Epithelial cell of proximal tubule (primary cell): ENCODE measurements at regions not wholly inside any gene's neighbourhood (a gene's known extent, or its start where the extent isn't known, plus 50 kb on each side); places are given as distances from the start of the nearest gene placed in this dataset.
A peak's percentile ranks its signal among the peaks of the same experiment; 100 is the strongest.

Experiments used
- DNase-seq: peaks from one replicate; pipeline ENCODE4 v3.0.0-alpha.2; 2011; ENCODE audit warnings: low read depth
- H3K4me3 ChIP-seq: 2 replicates; pipeline ENCODE4 v1.5.1; 2011; ENCODE audit warnings: low read depth, mild to moderate bottlenecking, low read length
- CTCF ChIP-seq: conservative IDR thresholded peaks from 2 replicates; pipeline ENCODE4 v1.5.1; 2012; ENCODE audit warnings: low read depth, mild to moderate bottlenecking, low read length

DNA sequence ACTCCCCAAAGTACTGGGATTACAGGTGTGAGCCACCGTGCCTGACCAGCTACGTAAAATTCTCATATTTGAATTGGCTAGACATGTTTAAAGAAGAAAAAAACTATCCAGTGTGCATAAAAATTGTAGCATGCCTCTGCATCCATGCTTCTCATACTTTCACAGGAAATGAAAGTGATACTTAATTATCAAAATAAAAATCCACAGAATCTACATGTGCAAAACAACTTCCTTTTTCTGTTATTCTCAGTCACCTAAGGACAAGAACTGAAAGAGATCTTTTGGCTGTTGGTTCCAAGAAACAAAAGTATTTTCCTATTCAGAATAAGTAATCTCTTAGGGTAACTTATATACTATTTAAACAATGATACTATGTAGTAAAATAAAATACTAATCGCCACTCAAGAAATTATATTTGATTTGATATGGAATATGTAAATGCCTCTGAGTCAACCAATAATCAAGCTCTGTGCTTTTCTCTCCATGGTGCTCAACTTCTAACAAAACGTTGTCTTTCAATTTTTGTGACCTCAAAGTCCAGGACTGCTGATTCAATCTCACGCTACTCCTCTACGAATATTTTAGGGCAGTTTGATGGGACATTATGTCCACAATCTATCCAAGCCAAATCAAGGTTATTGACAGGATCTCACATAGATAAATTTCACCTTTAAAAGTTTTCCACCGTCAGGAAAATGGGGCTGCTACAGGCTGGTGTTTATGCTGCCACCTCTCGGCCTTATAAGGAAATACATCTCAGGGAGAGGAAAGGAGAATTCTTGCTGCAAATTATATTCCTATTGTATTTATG is 102.7 kb downstream of the ZNF281 start:
- TF ChIP-seq CTCF = peak; percentile 86
- no peak for DNase-seq
- no peak overlapping the region for H3K4me3 ChIP-seq

DNA sequence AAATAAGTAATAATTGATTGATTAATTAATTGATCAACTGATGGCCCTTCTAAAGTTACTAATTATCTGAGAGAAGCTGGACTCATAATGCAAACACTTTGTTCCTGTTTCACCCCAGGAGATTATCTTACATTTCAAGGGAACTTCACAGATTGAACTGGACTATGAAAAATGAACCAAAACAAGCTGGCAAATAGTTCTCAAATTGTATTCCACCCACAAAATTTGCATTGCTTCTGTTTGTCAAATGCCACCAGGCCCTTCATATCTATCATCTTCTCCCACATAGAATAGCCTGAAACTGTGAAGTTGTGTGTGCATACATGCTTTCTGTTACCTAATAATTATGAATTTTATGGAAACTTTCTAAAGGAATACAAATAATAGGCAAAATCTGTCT is 104.0 kb downstream of the ZNF281 start:
- TF ChIP-seq CTCF = no peak
- H3K4me3 ChIP-seq = no peak overlapping the region
- DNase-seq = no peak

DNA sequence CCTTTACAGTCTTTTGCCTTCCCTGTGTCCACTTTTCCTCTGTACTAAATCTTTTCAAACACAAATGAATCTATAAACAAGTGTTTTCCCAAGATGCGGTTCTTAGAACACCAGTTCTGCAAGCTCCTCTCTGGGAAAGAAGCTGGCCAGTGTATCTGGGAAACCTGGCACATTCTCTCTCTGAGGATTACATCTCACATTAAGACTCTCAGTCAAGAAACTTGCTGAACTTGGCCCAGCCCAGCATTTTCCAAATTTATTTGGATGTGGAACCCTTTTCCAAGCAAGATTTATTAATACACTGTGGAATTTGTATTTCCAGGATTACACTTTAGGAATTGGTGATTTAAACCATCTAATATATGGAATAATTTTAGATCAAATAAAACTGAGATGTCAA is 105.7 kb downstream of the ZNF281 start:
- no peak overlapping the region for H3K4me3 ChIP-seq
- TF ChIP-seq CTCF = no peak
- DNase-seq = no peak

- TF ChIP-seq CTCF = no peak
- no peak for DNase-seq
- peak overlapping the region; percentile 53 for H3K4me3 ChIP-seq
Measured at GRCh38 chr1:200302921-200303290, 106.9 kb downstream of the ZNF281 start.

DNA sequence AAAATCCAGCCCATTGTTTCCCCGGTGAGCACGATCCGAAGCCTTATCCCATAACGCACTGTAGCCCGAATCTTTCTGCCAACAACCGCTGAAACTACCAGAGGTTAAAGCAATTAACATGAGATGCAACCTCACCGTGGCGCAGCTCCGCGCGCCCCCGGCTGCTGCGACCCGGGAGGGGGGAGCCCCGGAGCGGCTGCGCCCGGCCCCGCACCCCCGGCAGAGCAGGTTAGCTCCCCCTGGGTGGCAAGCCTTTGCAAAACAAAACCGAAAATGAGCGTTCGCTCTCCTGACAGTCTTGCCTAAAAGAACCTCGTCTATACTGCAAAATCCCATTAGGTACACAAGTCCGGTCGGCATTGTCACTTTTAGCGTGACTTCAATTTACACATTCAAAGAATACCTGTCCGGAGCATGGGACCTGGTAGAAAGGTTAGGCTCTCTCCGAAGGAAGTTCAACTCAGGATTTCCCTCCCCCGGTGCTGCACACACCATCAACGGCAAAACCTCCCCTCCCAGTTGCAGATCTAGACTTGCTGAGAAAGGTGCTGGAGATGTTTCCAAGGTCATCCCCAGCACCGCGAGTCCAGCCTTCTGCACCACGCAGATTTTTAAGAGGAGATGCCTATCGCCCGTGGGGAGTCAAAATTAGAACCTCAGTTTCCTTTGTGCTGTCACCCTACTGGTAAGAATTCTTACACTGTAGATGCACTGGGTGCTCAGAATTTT is 107.5 kb downstream of the ZNF281 start:
- no peak for DNase-seq
- TF ChIP-seq CTCF = no peak
- H3K4me3 ChIP-seq = peak overlapping the region; percentile 53

- DNase-seq = no peak
- TF ChIP-seq CTCF = no peak
- H3K4me3 ChIP-seq = no peak overlapping the region
Measured at GRCh38 chr1:200301152-200301551, 108.7 kb downstream of the ZNF281 start.
